ENCODE measurements at regions not wholly inside any gene's neighbourhood (a gene's known extent, or its start where the extent isn't known, plus 50 kb on each side); places are given as distances from the start of the nearest gene placed in this dataset.

- TF ChIP-seq CTCF (conservative IDR thresholded peaks at IDR 0.05), result no peak
- TF ChIP-seq ZFX (IDR thresholded peaks at IDR 0.05), result no peak
These were observed 65.3 kb upstream of the MYLIP start for GRCh38 chr6:16063580-16063979.
